K562 (cell line): ENCODE measurements at regions not wholly inside any gene's neighbourhood (a gene's known extent, or its start where the extent isn't known, plus 50 kb on each side); places are given as distances from the start of the nearest gene placed in this dataset.

Source experiments
- CTCF ChIP-seq, 3 experiments: IDR thresholded peaks in 2 of 3; conservative IDR thresholded peaks in 1 of 3; 2 replicates each; pipeline ENCODE4 v1.5.1; 2011 to 2012; ENCODE audit warnings: low read length in 3 of 3, mild to moderate bottlenecking in 3 of 3, control low read depth in 2 of 3, improper control_type of control experiment in 1 of 3, inconsistent platforms in 1 of 3, low read depth in 1 of 3, mixed read lengths in 1 of 3, moderate library complexity in 1 of 3; ENCODE audit not compliant: insufficient read depth in 2 of 3
- ZZZ3 ChIP-seq: fragments of 450-650 bp; IDR thresholded peaks from 2 replicates; pipeline ENCODE4 v1.6.1; 2016; ENCODE audit warnings: antibody characterized with exemption, mild to moderate bottlenecking, moderate library complexity

GRCh38 chr4:19645589-19645988 is 606.1 kb upstream of the SLIT2 start:
- no peak for TF ChIP-seq ZZZ3
- TF ChIP-seq CTCF (IDR thresholded peaks at IDR 0.05 in 2 of 3, conservative IDR thresholded peaks at IDR 0.05 in 1 of 3; ENCODE audit: insufficient read depth in 2 of 3, low read depth in 1 of 3, low read length in 3 of 3), result no peak
